CD4-positive, alpha-beta T cell treated with Interleukin-15 for 1 hour (primary cell): ENCODE measurements at regions not wholly inside any gene's neighbourhood (a gene's known extent, or its start where the extent isn't known, plus 50 kb on each side); places are given as distances from the start of the nearest gene placed in this dataset.
"Not testable (repeated sequence)": the region's sequence is repeated elsewhere in the genome, so short reads cannot be mapped to it uniquely, and the experiment has no call there.

Experiments
- DNase-seq: peaks from one replicate; pipeline ENCODE4 v3.0.0-alpha.2; 2020

DNA sequence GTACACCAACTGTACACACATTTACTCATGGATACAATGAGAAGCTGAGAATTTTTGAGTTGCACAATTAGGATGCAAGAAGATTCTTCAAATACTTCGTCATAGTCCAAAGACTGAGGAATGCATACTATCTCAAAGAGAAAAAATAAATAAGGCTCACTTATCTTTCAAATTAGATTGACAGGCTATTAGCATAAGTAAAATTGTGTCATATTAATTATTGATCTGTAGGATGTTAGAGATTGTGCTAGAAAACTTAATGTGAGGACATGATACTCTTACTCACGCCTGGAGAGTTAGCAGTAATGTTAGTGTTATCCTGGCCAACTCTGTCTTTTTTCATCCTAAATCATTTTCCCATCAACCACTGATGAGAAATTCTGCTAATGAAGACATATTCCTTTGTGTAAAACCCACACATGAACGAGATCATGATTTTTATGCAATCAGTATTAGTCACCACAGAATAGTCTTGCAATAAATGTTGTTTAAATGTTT, 659.0 kb downstream of the LTN1 start:
- no peak for DNase-seq

DNA sequence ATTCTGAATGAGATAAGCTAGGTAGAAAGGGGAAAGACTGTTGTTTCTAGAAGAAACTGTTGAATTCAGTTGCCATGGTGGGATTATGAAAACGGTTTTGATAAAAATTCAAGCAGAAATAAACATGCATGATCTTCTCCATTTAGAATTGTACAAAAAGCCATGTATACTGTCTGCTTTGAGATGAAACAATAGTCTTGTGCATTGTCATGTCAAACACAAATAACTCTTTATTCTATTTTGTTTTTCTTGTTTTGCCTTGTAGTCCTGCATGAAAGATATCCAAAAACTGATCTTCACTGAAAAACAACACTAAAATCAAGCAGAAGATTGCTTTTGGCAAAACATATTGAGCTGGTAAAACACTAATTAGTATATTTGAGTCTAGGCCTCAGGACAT, 659.9 kb downstream of the LTN1 start:
- DNase-seq, result no peak

- no peak for DNase-seq
Measured at GRCh38 chr21:28325618-28326017, 667.1 kb downstream of the LTN1 start.

- no peak for DNase-seq
Measured at GRCh38 chr21:28324690-28325089, 668.0 kb downstream of the LTN1 start.

DNA sequence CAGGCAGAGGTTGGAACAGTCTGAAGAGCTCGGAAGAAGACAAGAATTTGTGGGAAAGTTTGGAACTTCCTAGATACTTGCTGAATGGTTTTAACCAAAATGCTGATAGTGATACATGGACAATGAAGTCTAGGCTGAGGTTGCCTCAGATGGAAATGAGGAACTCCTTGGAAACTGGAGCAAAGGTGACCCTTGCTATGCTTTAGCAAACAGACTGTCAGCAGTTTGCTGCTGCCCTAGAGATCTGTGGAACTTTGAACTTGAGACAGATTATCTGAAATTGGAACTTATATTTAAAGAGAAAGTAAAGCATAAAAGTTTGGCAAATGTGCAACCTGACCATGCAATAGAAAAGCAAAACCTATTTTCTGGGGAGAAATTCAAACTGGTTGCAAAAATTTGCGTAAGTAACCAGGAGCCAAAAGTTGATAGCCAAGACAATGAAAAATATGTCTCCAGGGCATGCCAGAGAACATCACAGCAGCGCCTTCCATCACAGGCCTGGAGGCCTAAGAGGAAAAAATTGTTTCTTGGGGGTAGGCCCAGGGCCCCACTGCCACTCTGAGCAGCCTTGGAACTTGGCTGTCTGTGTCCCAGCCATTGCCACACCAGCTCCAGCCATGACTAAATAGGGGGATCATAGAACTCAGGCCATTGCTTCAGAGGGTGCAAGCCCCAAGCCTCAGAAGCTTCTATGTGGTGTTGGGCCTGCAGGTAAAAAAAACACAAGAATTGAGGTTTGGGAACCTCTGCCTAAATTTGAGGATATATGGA, 675.3 kb downstream of the LTN1 start:
- no peak for DNase-seq

- no peak for DNase-seq
Measured at GRCh38 chr21:28311411-28312190, 681.1 kb downstream of the LTN1 start.

GRCh38 chr21:28310711-28311110, 682.0 kb downstream of the LTN1 start:
- no peak for DNase-seq

DNA sequence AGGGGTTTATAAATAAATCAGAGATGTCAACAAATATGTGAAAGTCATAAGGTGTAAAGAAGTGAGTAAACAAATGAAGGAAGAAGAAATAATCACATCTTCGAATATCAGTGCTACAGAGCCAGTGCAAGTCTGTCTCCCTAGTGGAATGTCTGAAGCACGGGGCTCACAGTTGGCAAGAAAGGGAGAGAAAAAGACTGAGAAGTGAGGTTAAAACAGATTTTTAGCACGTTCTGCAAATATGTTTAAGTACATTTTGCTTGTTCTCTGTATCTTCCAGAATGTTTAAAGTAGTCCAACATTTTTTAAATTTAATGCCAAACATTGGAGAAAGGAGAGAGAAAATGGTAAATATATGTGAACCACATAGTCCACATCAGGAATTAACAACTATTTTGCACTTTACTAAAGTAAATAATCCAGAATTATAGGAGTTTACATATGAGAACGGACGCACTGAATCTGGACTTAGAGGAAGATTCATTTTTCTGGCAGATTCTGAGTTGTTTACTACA, 682.4 kb downstream of the LTN1 start:
- no peak for DNase-seq

- DNase-seq, result no peak
Measured at GRCh38 chr21:28309596-28309995, 683.1 kb downstream of the LTN1 start.

- no peak for DNase-seq
Measured at GRCh38 chr21:28308516-28308915, 684.2 kb downstream of the LTN1 start.

GRCh38 chr21:28299946-28300345, 692.7 kb downstream of the LTN1 start:
- no peak for DNase-seq

- no peak for DNase-seq
Measured at GRCh38 chr21:28298251-28298672, 694.4 kb downstream of the LTN1 start.

- no peak for DNase-seq
Measured at GRCh38 chr21:28294051-28294450, 698.6 kb downstream of the LTN1 start.

- no peak for DNase-seq
Measured at GRCh38 chr21:28283641-28284490, 708.8 kb downstream of the LTN1 start.

GRCh38 chr21:28282833-28283232, 709.8 kb downstream of the LTN1 start:
- no peak for DNase-seq

GRCh38 chr21:28281357-28281756, 711.3 kb downstream of the LTN1 start:
- DNase-seq, result not testable (repeated sequence)

- DNase-seq, result no peak
Measured at GRCh38 chr21:28280611-28281010, 712.1 kb downstream of the LTN1 start.

- no peak for DNase-seq
Measured at GRCh38 chr21:28277324-28277723, 715.4 kb downstream of the LTN1 start.

GRCh38 chr21:28272272-28272992, 720.2 kb downstream of the LTN1 start:
- no peak for DNase-seq

DNA sequence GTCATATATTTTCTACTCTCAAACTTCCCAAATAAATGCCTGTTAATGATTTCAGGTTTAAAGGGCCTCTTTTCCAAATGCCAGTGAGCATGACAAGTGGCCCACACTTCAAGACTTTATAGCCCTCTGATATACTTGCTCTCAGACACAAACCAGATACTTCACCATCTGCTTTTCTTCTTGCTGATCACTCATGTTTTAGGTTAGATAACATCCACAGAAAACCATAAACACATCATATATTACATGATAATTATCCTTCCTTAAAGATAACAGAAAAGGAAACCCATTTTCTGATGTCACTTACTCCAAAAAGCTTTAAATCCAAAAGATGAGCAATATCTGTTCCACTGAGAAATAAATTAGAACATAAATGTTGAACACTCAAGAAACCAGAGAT, 723.5 kb downstream of the LTN1 start:
- DNase-seq, result no peak

DNA sequence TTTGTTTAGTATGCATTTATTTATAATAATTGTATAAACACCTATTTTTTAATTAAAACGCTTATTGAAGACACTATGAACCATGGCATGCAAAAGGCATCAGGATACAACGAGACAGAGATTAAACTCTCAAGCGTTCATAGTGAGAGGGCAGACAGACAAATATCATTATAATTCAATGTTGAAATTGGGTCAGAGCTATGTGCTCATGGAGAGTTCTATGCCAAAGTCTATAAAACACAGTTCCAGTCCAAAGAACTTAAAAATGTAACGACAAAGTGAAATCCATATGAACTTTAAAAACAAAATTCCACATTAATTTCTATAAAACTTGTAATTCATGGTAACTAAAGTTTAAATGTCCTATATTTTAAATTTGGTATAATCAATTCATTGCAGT, 724.0 kb downstream of the LTN1 start:
- no peak for DNase-seq

GRCh38 chr21:28267449-28267848, 725.2 kb downstream of the LTN1 start:
- no peak for DNase-seq
